HEK293 (cell line): ENCODE measurements at regions not wholly inside any gene's neighbourhood (a gene's known extent, or its start where the extent isn't known, plus 50 kb on each side); places are given as distances from the start of the nearest gene placed in this dataset.
A peak's percentile ranks its signal among the peaks of the same experiment; 100 is the strongest.

Source experiments
- BCL11A ChIP-seq: fragments of 450-650 bp; formaldehyde crosslinking; IDR thresholded peaks from 2 replicates; pipeline ENCODE4 v1.5.1; 2016; ENCODE audit warnings: low read depth, missing biosample characterization, missing genetic modification characterization
- EGR2 ChIP-seq: fragments of 450-650 bp; formaldehyde crosslinking; IDR thresholded peaks from 2 replicates; pipeline ENCODE4 v1.5.1; 2016; ENCODE audit warnings: low read depth, missing biosample characterization, missing genetic modification characterization
- HOXA7 ChIP-seq: sonication (generic); formaldehyde crosslinking; IDR thresholded peaks from 2 replicates; pipeline ENCODE4 v1.8.1; 2022; ENCODE audit warnings: missing genetic modification reagents, borderline replicate concordance
- KLF16 ChIP-seq: fragments of 450-650 bp; formaldehyde crosslinking; IDR thresholded peaks from 2 replicates; pipeline ENCODE4 v1.5.1; 2017; ENCODE audit warnings: missing biosample characterization, missing genetic modification characterization
- OSR2 ChIP-seq: fragments of 450-650 bp; formaldehyde crosslinking; IDR thresholded peaks from 2 replicates; pipeline ENCODE4 v1.5.1; 2016; ENCODE audit warnings: missing biosample characterization, missing genetic modification characterization
- SALL2 ChIP-seq: fragments of 450-650 bp; formaldehyde crosslinking; IDR thresholded peaks from 2 replicates; pipeline ENCODE4 v1.5.0; 2017; ENCODE audit warnings: missing biosample characterization, mild to moderate bottlenecking, missing genetic modification characterization, borderline replicate concordance
- SP7 ChIP-seq: fragments of 450-650 bp; formaldehyde crosslinking; IDR thresholded peaks from 2 replicates; pipeline ENCODE4 v1.5.1; 2016; ENCODE audit warnings: missing biosample characterization, missing genetic modification characterization
- WT1 ChIP-seq: fragments of 450-650 bp; formaldehyde crosslinking; IDR thresholded peaks from 2 replicates; pipeline ENCODE4 v1.5.1; 2016; ENCODE audit warnings: missing biosample characterization, missing genetic modification characterization
- YY1 ChIP-seq: fragments of 450-650 bp; formaldehyde crosslinking; IDR thresholded peaks from 2 replicates; pipeline ENCODE4 v1.5.1; 2018; ENCODE audit warnings: missing biosample characterization, missing genetic modification characterization
- ZBTB21 ChIP-seq: fragments of 450-650 bp; formaldehyde crosslinking; IDR thresholded peaks from 2 replicates; pipeline ENCODE4 v1.5.1; 2017; ENCODE audit warnings: missing biosample characterization, missing genetic modification characterization
- ZBTB44 ChIP-seq: fragments of 450-650 bp; IDR thresholded peaks from 2 replicates; pipeline ENCODE4 v1.5.1; 2018; ENCODE audit warnings: missing biosample characterization, mild to moderate bottlenecking, missing genetic modification characterization
- ZBTB49 ChIP-seq: fragments of 450-650 bp; formaldehyde crosslinking; IDR thresholded peaks from 2 replicates; pipeline ENCODE4 v1.5.1; 2016; ENCODE audit warnings: missing biosample characterization, missing genetic modification characterization, low read depth
- ZBTB6 ChIP-seq: fragments of 450-650 bp; formaldehyde crosslinking; IDR thresholded peaks from 2 replicates; pipeline ENCODE4 v1.5.1; 2017; ENCODE audit warnings: missing biosample characterization, missing genetic modification characterization
- ZBTB8A ChIP-seq: fragments of 450-650 bp; formaldehyde crosslinking; IDR thresholded peaks from 2 replicates; pipeline ENCODE4 v1.5.1; 2016; ENCODE audit warnings: missing biosample characterization, missing genetic modification characterization
- ZEB2 ChIP-seq: fragments of 450-650 bp; formaldehyde crosslinking; IDR thresholded peaks from 2 replicates; pipeline ENCODE4 v1.5.1; 2016; ENCODE audit warnings: missing biosample characterization, missing genetic modification characterization
- ZFHX2 ChIP-seq: fragments of 450-650 bp; formaldehyde crosslinking; conservative IDR thresholded peaks from 2 replicates; pipeline ENCODE4 v1.5.1; 2016; ENCODE audit warnings: missing biosample characterization, missing genetic modification characterization
- ZFP37 ChIP-seq: fragments of 450-650 bp; formaldehyde crosslinking; IDR thresholded peaks from 2 replicates; pipeline ENCODE4 v1.5.1; 2016; ENCODE audit warnings: missing biosample characterization, missing genetic modification characterization
- ZNF132 ChIP-seq: fragments of 450-650 bp; formaldehyde crosslinking; IDR thresholded peaks from 2 replicates; pipeline ENCODE4 v1.5.1; 2017; ENCODE audit warnings: missing biosample characterization, missing genetic modification characterization, borderline replicate concordance
- ZNF138 ChIP-seq: fragments of 450-650 bp; formaldehyde crosslinking; IDR thresholded peaks from 2 replicates; pipeline ENCODE4 v1.5.1; 2016; ENCODE audit warnings: missing biosample characterization, missing genetic modification characterization, borderline replicate concordance
- ZNF175 ChIP-seq: fragments of 450-650 bp; formaldehyde crosslinking; IDR thresholded peaks from 2 replicates; pipeline ENCODE4 v1.5.1; 2016; ENCODE audit warnings: missing biosample characterization, missing genetic modification characterization
- ZNF239 ChIP-seq: fragments of 450-650 bp; formaldehyde crosslinking; IDR thresholded peaks from 2 replicates; pipeline ENCODE4 v1.5.1; 2016; ENCODE audit warnings: missing biosample characterization, missing genetic modification characterization
- ZNF24 ChIP-seq: fragments of 450-650 bp; formaldehyde crosslinking; IDR thresholded peaks from 2 replicates; pipeline ENCODE4 v1.5.1; 2016; ENCODE audit warnings: missing biosample characterization, missing genetic modification characterization
- ZNF416 ChIP-seq: fragments of 450-650 bp; formaldehyde crosslinking; IDR thresholded peaks from 2 replicates; pipeline ENCODE4 v1.5.1; 2016; ENCODE audit warnings: missing biosample characterization, missing genetic modification characterization
- ZNF48 ChIP-seq: fragments of 450-650 bp; formaldehyde crosslinking; IDR thresholded peaks from 2 replicates; pipeline ENCODE4 v1.5.1; 2016; ENCODE audit warnings: missing biosample characterization, missing genetic modification characterization
- ZNF501 ChIP-seq: fragments of 450-650 bp; formaldehyde crosslinking; IDR thresholded peaks from 2 replicates; pipeline ENCODE4 v1.5.1; 2016; ENCODE audit warnings: missing biosample characterization, missing genetic modification characterization
- ZNF544 ChIP-seq: fragments of 450-650 bp; formaldehyde crosslinking; IDR thresholded peaks from 2 replicates; pipeline ENCODE4 v1.5.0; 2017; ENCODE audit warnings: missing biosample characterization, missing genetic modification characterization
- ZNF561 ChIP-seq: fragments of 450-650 bp; IDR thresholded peaks from 2 replicates; pipeline ENCODE4 v1.5.1; 2018; ENCODE audit warnings: missing biosample characterization, missing genetic modification characterization, borderline replicate concordance
- ZNF585B ChIP-seq: fragments of 450-650 bp; formaldehyde crosslinking; IDR thresholded peaks from 2 replicates; pipeline ENCODE4 v1.5.1; 2016; ENCODE audit warnings: missing biosample characterization, missing genetic modification characterization
- ZNF600 ChIP-seq: fragments of 450-650 bp; formaldehyde crosslinking; IDR thresholded peaks from 2 replicates; pipeline ENCODE4 v1.5.1; 2016; ENCODE audit warnings: missing biosample characterization, missing genetic modification characterization
- ZNF610 ChIP-seq: fragments of 450-650 bp; formaldehyde crosslinking; IDR thresholded peaks from 2 replicates; pipeline ENCODE4 v1.5.1; 2016; ENCODE audit warnings: missing biosample characterization, missing genetic modification characterization, borderline replicate concordance
- ZNF629 ChIP-seq: fragments of 450-650 bp; formaldehyde crosslinking; IDR thresholded peaks from 2 replicates; pipeline ENCODE4 v1.5.1; 2017; ENCODE audit warnings: missing biosample characterization, missing genetic modification characterization
- ZNF660 ChIP-seq: fragments of 450-650 bp; IDR thresholded peaks from 2 replicates; pipeline ENCODE4 v1.5.1; 2018; ENCODE audit warnings: missing biosample characterization, mild to moderate bottlenecking, missing genetic modification characterization
- ZNF701 ChIP-seq: fragments of 450-650 bp; formaldehyde crosslinking; IDR thresholded peaks from 2 replicates; pipeline ENCODE4 v1.5.1; 2016; ENCODE audit warnings: missing biosample characterization, missing genetic modification characterization
- ZNF768 ChIP-seq: fragments of 450-650 bp; formaldehyde crosslinking; IDR thresholded peaks from 2 replicates; pipeline ENCODE4 v1.5.1; 2018; ENCODE audit warnings: missing biosample characterization, mild to moderate bottlenecking, missing genetic modification characterization
- ZSCAN30 ChIP-seq: fragments of 450-650 bp; IDR thresholded peaks from 2 replicates; pipeline ENCODE4 v1.5.1; 2018; ENCODE audit warnings: missing biosample characterization, mild to moderate bottlenecking, missing genetic modification characterization, moderate library complexity
- ZSCAN5A ChIP-seq: fragments of 450-650 bp; formaldehyde crosslinking; IDR thresholded peaks from 2 replicates; pipeline ENCODE4 v1.5.1; 2016; ENCODE audit warnings: missing biosample characterization, missing genetic modification characterization
- ZXDB ChIP-seq: fragments of 450-650 bp; formaldehyde crosslinking; IDR thresholded peaks from 2 replicates; pipeline ENCODE4 v1.5.1; 2016; ENCODE audit warnings: missing biosample characterization, missing genetic modification characterization

- TF ChIP-seq ZNF416 (tag by site-specific recombination) (no peak), EGR2 (tag by site-specific recombination) (peak; percentile 93), ZNF768 (tag by site-specific recombination) (no peak), ZNF132 (tag by site-specific recombination) (no peak), YY1 (tag by site-specific recombination) (0 out of 2 replicates have a peak, but pooled peaks have one; percentile 36), HOXA7 (no peak), ZNF561 (tag by site-specific recombination) (peak; percentile 56), ZNF24 (peak; percentile 75), KLF16 (peak; percentile 83), ZBTB49 (tag by site-specific recombination) (no peak), ZSCAN30 (tag by site-specific recombination) (peak; percentile 86), ZFP37 (tag by site-specific recombination) (no peak; the same call in 1 of the 2 replicates), SP7 (tag by site-specific recombination) (peak; percentile 88), ZNF239 (tag by site-specific recombination) (no peak), ZNF585B (peak; percentile 97), ZBTB44 (tag by site-specific recombination) (peak; percentile 51; the same call in 1 of the 2 replicates), ZEB2 (tag by site-specific recombination) (peak; percentile 60; the same call in 1 of the 2 replicates), ZNF138 (no peak), ZNF600 (tag by site-specific recombination) (peak; percentile 90), SALL2 (tag by site-specific recombination) (no peak), BCL11A (tag by site-specific recombination) (no peak), ZBTB6 (tag by site-specific recombination) (no peak), ZNF544 (no peak), WT1 (tag by site-specific recombination) (peak; percentile 98), ZNF175 (tag by site-specific recombination) (no peak), ZNF48 (tag by site-specific recombination) (no peak), ZNF501 (tag by site-specific recombination) (peak; percentile 26; the same call in 1 of the 2 replicates), ZNF701 (tag by site-specific recombination) (no peak), ZNF660 (tag by site-specific recombination) (peak; percentile 80), ZFHX2 (tag by site-specific recombination) (peak; percentile 94), ZSCAN5A (tag by site-specific recombination) (no peak), ZNF629 (peak; percentile 82), OSR2 (tag by site-specific recombination) (peak; percentile 81), ZBTB21 (peak; percentile 52; the same call in 1 of the 2 replicates), ZNF610 (tag by site-specific recombination) (peak; percentile 50; the same call in 1 of the 2 replicates), ZBTB8A (tag by site-specific recombination) (0 out of 2 replicates have a peak, but pooled peaks have one; percentile 43), ZXDB (tag by site-specific recombination) (peak; percentile 82)
Observed at GRCh38 chr1:221612047-221612777, 129.7 kb downstream of the DUSP10 start (continued).
